Lung (tissue), 11 donors: ENCODE measurements at regions not wholly inside any gene's neighbourhood (a gene's known extent, or its start where the extent isn't known, plus 50 kb on each side); places are given as distances from the start of the nearest gene placed in this dataset.

ENCODE experiments used
- ATAC-seq: fragments of 200-7000 bp; cut with Tn5 transposase; one replicate; pipeline ENCODE4 v1.9.1; 2020; ENCODE audit warnings: moderate number of reproducible peaks; ENCODE audit not compliant: insufficient read depth, low FRiP score
- DNase-seq, 3 donors: peaks; one replicate each; pipeline ENCODE4 v3.0.0-alpha.2; 2013 to 2017
- H3K27ac ChIP-seq, 2 donors: one replicate each; pipeline ENCODE4 v1.5.1; 2013; ENCODE audit warnings: mild to moderate bottlenecking in 2 of 2, moderate library complexity in 2 of 2, control low read depth in 1 of 2, inconsistent platforms in 1 of 2, low read depth in 1 of 2, low read length in 1 of 2
- H3K27me3 ChIP-seq, 3 donors: one replicate each; pipeline ENCODE4 v1.5.1; 2013; ENCODE audit warnings: low read length in 2 of 3; ENCODE audit not compliant: control insufficient read depth in 3 of 3, insufficient read depth in 3 of 3
- H3K36me3 ChIP-seq, 4 donors: one replicate each; pipeline ENCODE4 v1.5.1; 2013; ENCODE audit warnings: low read length in 4 of 4, mild to moderate bottlenecking in 1 of 4, moderate library complexity in 1 of 4; ENCODE audit not compliant: control insufficient read depth in 4 of 4, insufficient read depth in 4 of 4
- H3K4me1 ChIP-seq, 5 donors: one replicate each; pipeline ENCODE4 v1.5.1; 2013; ENCODE audit warnings: low read length in 5 of 5, mild to moderate bottlenecking in 2 of 5, moderate library complexity in 1 of 5; ENCODE audit not compliant: control insufficient read depth in 5 of 5, insufficient read depth in 5 of 5
- H3K4me3 ChIP-seq: one replicate; pipeline ENCODE4 v1.5.1; 2013; ENCODE audit warnings: mild to moderate bottlenecking, control low read depth, moderate library complexity
- H3K9ac ChIP-seq, 2 donors: one replicate each; pipeline ENCODE4 v1.5.1; 2013; ENCODE audit warnings: low read length in 2 of 2, control low read depth in 1 of 2; ENCODE audit not compliant: insufficient read depth in 1 of 2
- H3K9me3 ChIP-seq, 4 donors: one replicate each; pipeline ENCODE4 v1.5.1; 2013; ENCODE audit warnings: low read length in 3 of 4, mild to moderate bottlenecking in 1 of 4, moderate library complexity in 1 of 4; ENCODE audit not compliant: control insufficient read depth in 4 of 4, insufficient read depth in 3 of 4
- WGBS, 2 donors: extraction: QIAGEN DNeasy Blood & Tissue Kit; methylation state at CpG; one replicate each; pipeline ENCODE4 v1.1.7; 2013; 5-methylcytosine and 5-hydroxymethylcytosine counted together
- TF ChIP-seq, protein P1 (sequence below): IDR thresholded peaks from 2 replicates; pipeline ENCODE4 v1.5.1; 2012; ENCODE audit warnings: mild to moderate bottlenecking; ENCODE audit errors: control extremely low read depth, extremely low read depth
- donor health status: control.
- donor health status: control.
- donor health status: Bipolar disorder and iron deficiency.
- donor health status: healthy.
- donor health status: DM: yes; HTN: yes; CAD: no.

DNA sequence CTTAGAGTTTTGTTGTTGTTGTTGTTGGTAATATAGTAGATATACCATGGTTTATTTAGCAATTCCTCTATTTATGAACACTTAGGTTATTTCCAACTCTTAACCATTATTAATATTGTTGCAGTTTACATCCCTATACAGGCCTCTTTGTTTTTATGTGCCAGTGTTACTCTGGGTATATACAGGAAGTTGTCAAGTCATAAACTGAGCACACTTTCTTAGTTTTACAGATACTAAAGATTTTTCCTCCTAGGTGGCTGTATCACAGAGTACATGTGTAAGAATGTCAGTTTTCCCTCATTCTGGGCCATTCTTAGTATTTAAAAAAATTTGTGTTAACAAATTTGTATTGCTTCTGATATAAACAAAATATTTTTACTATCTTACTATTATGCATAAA, 128.4 kb downstream of the ARL4A start:
- Histone ChIP-seq H3K4me3 (no peak overlapping the region), H3K9me3 (no peaks in the 10 kb centered on the region), H3K27ac (no peak overlapping the region), H3K9ac (no peak overlapping the region), H3K4me1 (peaks cover 0 to 7% (median 0%) of the 10 kb centered on the region in 5 donors), H3K27me3 (no peaks in the 10 kb centered on the region), H3K36me3 (no peaks in the 10 kb centered on the region)
- DNase-seq (no peak), ATAC-seq (no peak)
- TF ChIP-seq, protein P1, sequence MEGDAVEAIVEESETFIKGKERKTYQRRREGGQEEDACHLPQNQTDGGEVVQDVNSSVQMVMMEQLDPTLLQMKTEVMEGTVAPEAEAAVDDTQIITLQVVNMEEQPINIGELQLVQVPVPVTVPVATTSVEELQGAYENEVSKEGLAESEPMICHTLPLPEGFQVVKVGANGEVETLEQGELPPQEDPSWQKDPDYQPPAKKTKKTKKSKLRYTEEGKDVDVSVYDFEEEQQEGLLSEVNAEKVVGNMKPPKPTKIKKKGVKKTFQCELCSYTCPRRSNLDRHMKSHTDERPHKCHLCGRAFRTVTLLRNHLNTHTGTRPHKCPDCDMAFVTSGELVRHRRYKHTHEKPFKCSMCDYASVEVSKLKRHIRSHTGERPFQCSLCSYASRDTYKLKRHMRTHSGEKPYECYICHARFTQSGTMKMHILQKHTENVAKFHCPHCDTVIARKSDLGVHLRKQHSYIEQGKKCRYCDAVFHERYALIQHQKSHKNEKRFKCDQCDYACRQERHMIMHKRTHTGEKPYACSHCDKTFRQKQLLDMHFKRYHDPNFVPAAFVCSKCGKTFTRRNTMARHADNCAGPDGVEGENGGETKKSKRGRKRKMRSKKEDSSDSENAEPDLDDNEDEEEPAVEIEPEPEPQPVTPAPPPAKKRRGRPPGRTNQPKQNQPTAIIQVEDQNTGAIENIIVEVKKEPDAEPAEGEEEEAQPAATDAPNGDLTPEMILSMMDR: no peak

DNA sequence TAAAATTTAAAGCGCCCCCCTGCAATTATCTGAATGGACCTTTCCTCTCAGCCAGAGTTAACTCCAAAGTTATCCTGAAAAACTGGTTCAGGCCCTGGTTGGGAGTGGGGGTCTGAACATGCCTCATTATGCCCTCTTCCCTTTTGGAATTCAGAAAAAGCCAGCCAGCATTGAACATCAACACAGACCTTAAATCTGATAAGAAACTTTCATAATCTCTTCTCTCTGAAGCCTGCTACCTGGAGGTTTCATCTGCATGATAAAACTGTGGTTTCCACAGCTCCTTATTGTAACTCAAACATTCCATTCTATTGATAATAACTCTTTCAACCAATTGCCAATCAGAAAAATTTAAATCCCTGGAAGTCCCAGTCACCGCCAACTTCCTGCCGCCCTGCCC, 133.3 kb downstream of the ARL4A start:
- 76 to 97% methylated on average over 3 of the region's 3 CpGs for WGBS, 2 donors
- DNase-seq (no peak), ATAC-seq (no peak)
- peaks cover 0 to 4% (median 0%) of the 10 kb centered on the region in 5 donors for H3K4me1 ChIP-seq
- H3K36me3 ChIP-seq: no peaks in the 10 kb centered on the region
- TF ChIP-seq, protein P1: no peak
- H3K27ac ChIP-seq: no peak overlapping the region
- H3K27me3 ChIP-seq: no peaks in the 10 kb centered on the region
- H3K4me3 ChIP-seq: no peak overlapping the region
- H3K9me3 ChIP-seq: no peaks in the 10 kb centered on the region
- no peak overlapping the region for H3K9ac ChIP-seq

DNA sequence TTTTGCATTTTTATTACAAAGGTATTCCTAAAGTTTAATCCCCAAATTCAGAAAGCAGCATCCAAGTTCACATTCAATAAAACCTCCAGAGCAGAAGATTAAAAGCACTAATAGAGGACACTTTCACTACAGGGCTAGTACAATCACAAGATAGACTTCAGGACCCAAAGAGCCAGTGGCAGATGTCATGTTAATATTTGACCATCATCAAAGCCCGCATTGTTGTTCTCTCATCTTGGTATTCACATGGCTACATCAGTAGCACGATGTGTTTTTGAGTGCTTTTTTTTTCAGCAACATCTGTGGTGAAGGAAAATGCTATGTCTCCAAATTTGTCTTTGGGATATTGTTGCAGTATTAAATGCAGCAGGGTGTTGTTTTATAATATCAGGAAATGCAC, 134.3 kb downstream of the ARL4A start:
- Histone ChIP-seq H3K9ac (no peak overlapping the region), H3K4me1 (peaks cover 0 to 4% (median 0%) of the 10 kb centered on the region in 5 donors), H3K27me3 (no peaks in the 10 kb centered on the region), H3K9me3 (no peaks in the 10 kb centered on the region), H3K36me3 (no peaks in the 10 kb centered on the region), H3K4me3 (no peak overlapping the region), H3K27ac (no peak overlapping the region)
- WGBS, 2 donors: 67 to 81% methylated on average over 2 of the region's 2 CpGs
- TF ChIP-seq, protein P1: no peak
- DNase-seq (no peak), ATAC-seq (no peak)

DNA sequence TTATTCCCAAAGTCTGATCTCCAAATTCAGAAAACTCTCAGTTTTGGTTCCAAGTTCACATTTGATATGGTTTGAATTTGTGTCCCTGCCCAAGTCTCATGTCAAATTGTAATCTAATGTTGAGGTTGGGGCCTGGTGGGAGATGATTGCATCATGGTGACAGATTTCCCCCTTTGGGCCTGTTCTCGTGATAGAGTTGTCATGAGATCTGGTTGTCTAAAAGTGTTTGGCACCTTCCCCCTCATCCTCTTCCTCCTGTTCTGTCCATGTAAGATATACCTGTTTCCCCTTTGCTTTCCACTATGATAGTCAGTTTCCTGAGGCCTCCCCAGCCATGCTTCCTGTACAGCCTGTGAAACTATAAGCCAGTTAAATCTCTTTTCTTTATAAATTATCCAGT, 138.6 kb downstream of the ARL4A start:
- no peak for DNase-seq
- WGBS, 2 donors: 74 to 83% methylated on average over 1 of the region's 1 CpG

More for the DNA sequence above, 138.6 kb downstream of the ARL4A start:
- TF ChIP-seq, protein P1: no peak
- no peaks in the 10 kb centered on the region for H3K27me3 ChIP-seq
- no peak overlapping the region for H3K9ac ChIP-seq
- no peak overlapping the region for H3K27ac ChIP-seq
- no peaks in the 10 kb centered on the region for H3K9me3 ChIP-seq
- ATAC-seq: no peak
- H3K4me1 ChIP-seq: no peaks in the 10 kb centered on the region
- no peak overlapping the region for H3K4me3 ChIP-seq
- no peaks in the 10 kb centered on the region for H3K36me3 ChIP-seq
